Astrocyte (in vitro differentiated cells and primary cell): ENCODE measurements at regions not wholly inside any gene's neighbourhood (a gene's known extent, or its start where the extent isn't known, plus 50 kb on each side); places are given as distances from the start of the nearest gene placed in this dataset.

Experiments
- EZH2 ChIP-seq: IDR thresholded peaks from 2 replicates; pipeline ENCODE4 v1.6.1; 2012; ENCODE audit warnings: mild to moderate bottlenecking, low read length, inconsistent platforms; ENCODE audit not compliant: insufficient read depth
- TF ChIP-seq, protein P1 (sequence below): IDR thresholded peaks from 2 replicates; pipeline ENCODE4 v1.5.1; 2011; ENCODE audit warnings: low read depth, mild to moderate bottlenecking, inconsistent platforms, low read length, moderate library complexity; ENCODE audit not compliant: insufficient read depth

- TF ChIP-seq, protein P1, sequence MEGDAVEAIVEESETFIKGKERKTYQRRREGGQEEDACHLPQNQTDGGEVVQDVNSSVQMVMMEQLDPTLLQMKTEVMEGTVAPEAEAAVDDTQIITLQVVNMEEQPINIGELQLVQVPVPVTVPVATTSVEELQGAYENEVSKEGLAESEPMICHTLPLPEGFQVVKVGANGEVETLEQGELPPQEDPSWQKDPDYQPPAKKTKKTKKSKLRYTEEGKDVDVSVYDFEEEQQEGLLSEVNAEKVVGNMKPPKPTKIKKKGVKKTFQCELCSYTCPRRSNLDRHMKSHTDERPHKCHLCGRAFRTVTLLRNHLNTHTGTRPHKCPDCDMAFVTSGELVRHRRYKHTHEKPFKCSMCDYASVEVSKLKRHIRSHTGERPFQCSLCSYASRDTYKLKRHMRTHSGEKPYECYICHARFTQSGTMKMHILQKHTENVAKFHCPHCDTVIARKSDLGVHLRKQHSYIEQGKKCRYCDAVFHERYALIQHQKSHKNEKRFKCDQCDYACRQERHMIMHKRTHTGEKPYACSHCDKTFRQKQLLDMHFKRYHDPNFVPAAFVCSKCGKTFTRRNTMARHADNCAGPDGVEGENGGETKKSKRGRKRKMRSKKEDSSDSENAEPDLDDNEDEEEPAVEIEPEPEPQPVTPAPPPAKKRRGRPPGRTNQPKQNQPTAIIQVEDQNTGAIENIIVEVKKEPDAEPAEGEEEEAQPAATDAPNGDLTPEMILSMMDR = no peak
- no peak for TF ChIP-seq EZH2
Measured at GRCh38 chr11:80948781-80949180, 1508.0 kb upstream of the TENM4 start.
